GM18499 (cell line): ENCODE measurements at regions not wholly inside any gene's neighbourhood (a gene's known extent, or its start where the extent isn't known, plus 50 kb on each side); places are given as distances from the start of the nearest gene placed in this dataset.
"Not testable (repeated sequence)": the region's sequence is repeated elsewhere in the genome, so short reads cannot be mapped to it uniquely, and the experiment has no call there.

Experiments used
- ATAC-seq: cut with Tn5 transposase; IDR thresholded peaks from one replicate; pipeline ENCODE4 v1.9.1; 2021; ENCODE audit warnings: moderate number of reproducible peaks; ENCODE audit not compliant: insufficient read depth, unreplicated experiment

DNA sequence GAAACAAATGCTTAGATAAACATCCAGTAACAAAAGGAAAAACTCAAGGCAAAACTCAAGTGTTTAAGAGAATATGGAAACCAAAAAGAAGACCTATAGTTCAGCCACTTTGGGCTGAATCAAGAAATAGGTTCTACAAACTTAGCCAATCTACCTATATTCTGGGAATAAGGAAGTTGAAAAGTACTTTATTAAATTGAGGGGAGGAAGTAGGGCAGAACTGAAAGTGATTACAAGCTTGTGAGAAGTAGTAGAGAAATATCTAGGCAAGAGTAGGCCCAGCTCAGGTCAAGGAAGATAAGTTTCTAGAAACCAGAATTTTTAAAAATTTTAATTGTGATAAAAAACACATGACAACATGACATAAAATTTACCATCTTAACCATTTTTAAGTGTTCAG lies 384.8 kb upstream of the PCSK5 start:
- no peak for ATAC-seq

DNA sequence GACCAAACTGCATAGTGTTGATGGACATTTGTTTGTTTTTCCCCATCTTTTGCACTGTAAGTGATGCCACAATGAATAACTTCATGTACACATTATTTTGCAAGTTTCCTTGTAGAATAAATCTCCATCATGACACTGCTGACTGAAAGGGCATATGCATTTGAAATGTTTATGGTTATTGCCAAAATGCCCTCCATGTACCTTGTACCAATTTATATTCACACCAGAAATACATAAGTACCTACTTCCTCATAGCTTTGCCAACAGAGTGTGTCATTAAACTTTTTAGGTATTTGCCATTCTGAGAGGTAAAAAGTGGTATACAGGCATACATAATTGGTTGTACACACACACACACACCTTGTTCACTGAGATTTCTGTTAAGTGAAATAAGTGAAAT lies 361.0 kb upstream of the PCSK5 start:
- ATAC-seq, result no peak

DNA sequence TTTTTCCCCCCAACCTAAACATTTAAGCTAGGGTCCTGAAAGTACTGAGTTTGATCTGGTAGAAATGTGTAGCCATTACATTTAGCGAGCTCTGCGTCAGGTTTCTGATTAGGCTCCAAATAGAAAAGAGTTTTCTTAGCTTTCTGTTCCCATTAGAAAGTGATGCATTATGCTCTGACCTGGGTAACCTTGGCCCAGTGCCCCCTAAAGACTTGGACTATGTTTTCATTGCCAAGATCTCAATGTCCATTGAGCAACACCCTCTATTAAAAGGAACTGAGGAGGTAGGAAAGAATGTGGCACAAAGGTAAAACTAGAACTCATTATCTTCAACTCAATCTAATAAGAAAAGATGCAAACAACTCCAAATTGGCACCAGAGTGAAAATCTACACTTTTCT lies 358.9 kb upstream of the PCSK5 start:
- no peak for ATAC-seq

DNA sequence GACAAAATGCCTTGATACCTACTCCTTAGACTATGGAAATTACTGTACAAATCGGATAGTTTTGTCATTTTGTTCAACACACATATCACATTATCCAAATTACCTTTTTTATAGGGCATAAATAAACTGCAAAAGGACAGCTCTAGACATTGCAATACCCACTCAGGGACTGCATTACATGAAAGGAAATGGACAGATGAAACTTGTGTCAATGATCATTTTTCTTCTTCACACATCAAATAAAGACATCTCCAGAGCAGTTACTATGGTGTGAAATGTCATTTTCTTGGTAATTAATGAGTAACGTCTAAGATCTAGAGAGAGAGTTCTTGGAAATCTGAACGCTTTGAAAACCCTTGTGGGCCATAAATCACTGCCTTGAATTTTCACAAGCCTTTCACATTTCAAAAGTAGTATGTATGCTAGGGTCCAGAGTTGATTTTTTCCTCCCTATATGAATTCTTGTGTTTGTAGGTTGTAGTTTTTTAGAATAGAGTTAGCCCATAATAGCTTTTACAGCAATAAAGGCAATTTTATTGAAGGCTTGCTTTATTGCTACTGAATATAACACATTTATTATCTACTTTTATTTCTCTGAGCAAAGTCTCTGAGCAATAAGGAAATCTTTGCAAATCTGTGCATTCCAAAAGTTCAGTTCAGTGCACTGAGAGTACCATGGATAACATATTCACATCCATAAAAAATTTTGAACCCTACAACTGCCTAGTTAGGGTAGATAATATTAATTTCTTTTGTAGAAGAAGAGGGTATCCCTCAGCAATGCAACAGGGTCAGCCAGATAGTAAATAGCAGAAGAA lies 358.0 kb upstream of the PCSK5 start:
- no peak for ATAC-seq

DNA sequence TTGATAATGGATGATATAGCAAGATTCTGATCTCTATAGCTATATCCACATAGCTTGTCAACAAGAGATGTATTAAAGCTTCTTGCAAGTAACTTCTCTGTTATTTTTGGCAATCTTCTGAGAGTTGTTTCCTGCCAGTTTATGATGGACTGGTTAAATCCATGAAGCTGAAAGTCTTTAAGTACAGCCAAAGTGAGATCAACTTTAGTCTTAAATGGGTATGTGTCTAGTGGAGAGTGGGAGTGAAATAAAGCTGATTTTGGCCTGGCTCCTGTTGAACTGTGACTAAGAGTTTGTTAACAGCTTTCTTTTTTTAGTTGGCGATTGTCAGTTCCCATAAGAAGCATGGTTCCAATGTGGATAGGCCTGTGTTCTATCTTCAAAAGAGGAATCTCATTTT lies 350.9 kb upstream of the PCSK5 start:
- ATAC-seq, result no peak

DNA sequence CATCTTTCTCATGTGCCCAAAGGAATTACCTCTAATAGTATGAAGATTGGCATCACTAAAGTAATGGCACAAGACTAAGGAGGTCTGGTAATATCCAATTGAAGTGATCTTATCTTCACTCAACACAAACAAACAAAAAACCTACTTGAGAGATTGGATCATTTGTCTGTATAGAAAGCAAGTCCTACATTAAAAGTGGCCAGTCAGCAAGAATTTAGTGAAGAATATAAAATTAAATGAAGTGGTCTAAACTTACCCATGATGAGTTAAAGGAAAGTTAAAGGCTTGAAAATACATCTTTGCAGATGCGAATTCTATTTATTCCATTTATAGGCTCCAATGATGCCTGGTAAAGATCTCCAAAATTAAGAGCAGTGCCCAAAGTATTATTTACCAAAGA lies 350.3 kb upstream of the PCSK5 start:
- no peak for ATAC-seq

DNA sequence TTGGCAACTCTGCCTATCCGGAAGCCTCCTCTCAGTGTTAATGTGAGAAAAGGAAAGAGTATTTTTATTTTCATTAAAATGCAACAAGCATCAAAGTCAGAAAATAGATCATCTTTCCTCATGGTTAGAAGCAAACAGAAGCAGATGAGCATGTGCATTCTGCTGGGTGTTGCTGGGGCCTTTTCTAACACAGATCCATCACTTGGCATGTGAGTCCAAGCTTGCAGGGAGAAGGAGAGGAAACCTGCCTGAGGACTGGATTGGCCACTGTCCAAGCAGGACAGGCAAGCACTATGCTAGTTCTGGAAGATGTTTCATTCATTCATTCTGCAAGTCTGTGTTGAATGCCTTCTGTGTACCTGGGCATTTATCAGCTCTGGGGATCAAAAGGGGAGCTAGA lies 348.7 kb upstream of the PCSK5 start:
- ATAC-seq, result no peak

DNA sequence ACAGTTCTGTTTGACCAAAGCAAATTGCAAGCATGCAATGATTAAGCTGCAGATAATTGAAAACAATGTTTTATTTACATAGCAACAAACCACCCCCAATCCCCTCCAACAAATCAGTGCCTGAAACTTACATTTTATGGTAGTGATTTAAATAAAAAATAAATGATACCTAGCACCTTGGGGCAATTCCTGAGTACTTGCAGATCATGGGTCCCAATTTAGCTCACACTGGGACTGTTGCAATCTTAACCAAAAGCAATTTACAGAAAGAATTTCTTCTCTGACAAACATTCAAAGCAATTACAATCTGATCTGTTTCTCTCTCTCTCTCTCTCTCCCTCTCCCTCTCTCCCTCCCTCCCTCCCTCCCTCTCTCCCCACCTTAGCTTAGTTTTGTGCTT lies 345.7 kb upstream of the PCSK5 start:
- ATAC-seq, result no peak

DNA sequence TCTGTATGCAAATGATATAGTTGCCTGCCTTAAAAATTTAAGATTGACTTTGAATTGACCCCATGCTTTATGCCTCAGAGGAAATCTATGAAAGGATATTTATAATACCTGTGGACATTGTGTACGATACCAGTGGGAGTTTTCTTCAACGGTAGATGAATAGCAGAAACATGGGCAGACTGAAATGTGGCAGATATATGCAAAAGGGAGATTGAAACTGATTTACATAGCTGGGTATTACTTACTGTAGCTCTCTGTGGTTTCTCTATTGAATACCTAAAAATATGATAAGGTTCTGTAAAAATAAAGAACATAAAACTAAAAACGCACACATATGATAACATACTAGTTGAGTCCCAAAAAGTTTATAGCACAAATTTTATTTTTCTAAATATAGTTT lies 345.2 kb upstream of the PCSK5 start:
- no peak for ATAC-seq

DNA sequence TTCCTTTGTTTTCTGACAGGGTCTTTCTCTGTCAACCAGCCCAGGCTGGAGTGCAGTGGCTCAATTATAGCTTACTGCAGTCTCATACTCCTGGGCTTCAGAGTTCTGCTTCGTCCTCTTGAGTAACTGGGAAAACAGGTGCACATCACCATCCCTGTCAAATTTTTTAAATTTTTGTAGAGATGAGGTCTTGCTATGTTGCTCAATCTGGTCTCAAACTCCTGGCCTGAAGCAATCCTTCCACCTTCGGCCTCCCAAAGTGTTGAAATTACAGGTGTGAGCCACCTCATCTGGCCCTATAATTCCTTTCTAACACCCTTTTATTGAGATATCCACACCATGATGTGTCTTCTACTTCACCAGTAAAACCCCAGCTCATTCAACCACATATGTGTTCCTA lies 341.6 kb upstream of the PCSK5 start:
- no peak for ATAC-seq

DNA sequence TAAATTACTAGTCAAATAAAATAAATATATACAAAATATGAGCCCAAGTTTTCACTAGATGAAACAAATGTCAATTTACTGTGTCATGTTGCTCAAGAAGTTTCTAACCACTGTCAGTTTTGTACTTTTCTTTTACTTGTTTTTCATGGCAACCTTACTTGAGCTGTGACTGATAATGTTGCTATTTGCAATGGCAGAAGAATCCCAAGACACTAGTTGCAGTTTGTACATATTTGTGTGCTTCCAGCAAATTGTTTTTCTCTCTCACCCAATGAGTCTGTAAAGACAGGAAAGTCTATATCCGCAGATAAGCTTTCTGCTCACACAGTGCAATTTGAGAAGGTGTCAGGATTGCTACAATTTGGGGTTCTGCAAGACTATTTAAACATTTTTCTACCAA lies 338.6 kb upstream of the PCSK5 start:
- ATAC-seq, result no peak

DNA sequence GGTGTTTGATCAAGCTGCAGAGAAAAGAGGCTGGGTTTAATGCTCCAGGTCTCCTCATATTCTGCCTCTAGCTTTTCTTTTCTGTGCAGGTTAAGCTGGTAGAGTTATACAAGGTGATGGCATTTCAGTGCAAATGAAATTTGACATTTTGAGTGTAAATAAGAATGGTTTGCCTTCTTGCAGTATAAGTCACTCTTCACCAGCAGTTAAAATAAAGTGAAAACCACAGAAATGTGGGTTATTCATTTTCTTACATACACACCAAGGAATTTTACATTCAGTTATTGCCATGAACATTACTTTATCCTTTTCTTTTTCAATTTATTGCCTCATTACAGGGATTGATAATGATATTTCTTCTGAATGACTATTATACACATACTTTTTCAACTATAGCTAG lies 337.5 kb upstream of the PCSK5 start:
- no peak for ATAC-seq

DNA sequence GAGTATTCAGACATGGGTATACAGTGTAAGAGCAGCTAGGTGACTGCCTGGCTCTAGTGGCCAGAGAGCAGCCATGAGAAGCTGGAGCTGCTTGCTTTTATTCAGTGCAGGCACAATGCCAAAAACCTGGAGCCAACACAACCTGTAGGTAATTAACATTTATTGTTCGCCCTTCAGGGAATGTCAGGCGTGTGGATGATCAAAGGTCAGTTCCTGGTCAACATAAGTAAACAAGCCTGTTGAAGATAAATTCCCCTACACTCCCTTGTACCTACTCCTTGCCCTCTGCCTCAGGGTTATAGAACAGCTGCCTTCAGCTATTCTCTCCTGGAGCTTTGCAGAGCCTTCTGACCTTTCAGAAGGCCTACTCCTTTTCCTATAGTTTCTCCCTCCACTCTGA lies 323.7 kb upstream of the PCSK5 start:
- not testable (repeated sequence) for ATAC-seq

DNA sequence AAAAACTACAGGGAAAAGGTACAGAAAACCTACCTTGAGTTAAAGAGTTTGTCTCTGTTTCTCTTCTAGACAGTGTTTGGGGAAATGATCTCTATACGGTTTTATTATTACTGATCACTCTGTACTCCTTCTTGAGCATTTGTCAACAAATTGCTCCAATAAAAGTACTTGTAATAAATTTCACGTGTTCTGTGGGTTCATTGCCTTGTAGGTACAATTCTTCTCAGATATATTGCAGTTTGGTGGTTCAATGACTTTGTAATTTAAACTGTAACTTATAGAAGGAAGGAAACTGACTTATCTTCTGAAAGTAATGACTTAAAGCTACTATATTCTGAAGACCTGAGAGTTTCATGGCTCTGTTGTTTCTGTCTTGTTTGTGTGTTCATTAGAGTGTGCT lies 319.9 kb upstream of the PCSK5 start:
- ATAC-seq, result no peak

DNA sequence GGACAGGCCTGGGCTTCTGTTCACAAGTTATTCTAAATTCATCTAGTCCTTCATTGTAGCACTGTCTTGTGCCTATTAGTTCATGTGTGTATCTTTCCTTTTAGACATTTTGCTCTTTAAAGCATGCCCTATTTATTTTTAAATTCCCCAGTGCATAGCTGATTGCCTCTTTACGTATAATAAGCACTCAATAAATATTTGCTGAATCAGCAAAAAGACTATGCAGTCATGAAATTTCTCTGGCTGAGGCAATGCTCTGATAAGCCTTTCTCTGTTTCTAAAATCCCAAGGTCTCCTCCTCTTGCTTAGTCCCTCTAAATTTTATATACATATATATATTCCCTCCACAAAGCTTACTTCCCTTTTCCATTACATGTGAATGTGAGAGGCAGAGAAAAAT lies 315.9 kb upstream of the PCSK5 start:
- no peak for ATAC-seq

DNA sequence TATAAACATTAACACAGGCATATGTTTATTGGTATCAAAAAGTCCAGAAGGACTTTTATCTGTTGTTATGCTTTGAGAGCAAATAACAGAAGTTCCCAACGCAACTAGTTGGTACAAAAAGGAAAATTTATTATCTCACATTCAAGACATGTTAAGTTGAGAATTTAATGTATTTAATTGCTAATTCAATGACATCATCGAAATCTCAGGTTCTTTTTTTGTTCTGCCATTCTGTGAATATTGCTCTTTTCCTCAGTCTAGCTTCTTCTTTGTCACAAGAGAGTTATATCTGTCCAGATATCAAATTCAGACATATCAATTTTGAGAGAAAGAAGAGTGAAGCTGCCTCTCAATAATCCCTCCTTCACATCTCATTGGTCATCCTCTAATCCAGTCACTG lies 307.6 kb upstream of the PCSK5 start:
- ATAC-seq, result no peak

DNA sequence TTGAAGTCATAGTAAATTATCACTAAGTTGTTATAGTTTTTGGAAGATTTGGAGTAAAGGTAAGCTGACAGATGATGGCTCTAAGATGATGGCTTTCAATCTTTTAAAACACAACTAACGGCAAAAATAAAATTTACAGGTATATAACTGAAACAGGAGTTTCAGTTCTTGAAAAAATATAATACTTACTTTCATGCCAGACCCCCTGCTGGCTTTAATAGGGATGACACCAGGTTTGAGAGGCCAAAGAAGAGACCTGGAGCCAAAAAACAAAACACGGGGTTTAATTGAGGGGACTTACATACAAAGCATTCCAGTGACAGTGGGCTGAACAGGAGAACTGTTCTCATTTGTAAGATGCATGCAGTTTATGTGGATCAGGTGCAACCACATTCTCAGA lies 301.7 kb upstream of the PCSK5 start:
- no peak for ATAC-seq

DNA sequence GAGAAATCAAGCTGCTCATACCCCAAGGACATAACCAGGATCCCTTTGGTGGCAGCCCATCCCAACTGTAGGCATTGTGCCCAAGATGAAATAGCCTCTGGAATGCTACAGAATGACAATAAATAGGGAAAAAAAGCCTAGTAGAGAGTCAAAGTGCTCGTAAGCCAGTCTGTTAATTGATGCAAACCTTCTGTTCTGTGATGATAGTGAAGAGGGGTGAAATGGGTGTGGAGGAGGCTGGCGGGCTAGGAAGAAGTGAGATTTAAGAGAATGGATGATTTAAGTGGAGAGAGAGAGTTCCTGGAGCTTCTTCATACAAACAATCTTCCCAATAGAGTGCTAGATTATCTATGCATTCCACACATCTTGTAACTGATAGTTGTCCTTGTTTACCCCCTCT lies 301.0 kb upstream of the PCSK5 start:
- no peak for ATAC-seq

DNA sequence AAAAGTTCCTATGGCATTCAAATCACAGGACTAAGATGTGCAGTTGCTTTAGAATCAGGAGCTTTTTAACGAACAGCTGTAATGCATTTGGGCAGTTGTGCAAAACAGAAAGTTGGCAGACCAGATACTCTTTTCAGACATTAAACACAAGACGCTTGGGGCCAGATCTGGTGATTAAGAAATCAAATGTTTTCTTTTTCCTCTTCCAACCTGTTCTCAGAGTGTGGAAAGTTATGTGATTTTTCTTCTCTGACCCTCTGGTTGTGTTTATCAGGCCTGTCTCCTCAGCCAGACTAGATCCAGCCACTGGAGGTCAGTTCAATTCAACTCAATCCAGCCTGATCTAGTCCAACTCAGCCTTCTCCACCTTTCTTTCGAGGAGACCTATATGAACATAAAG lies 298.5 kb upstream of the PCSK5 start:
- no peak for ATAC-seq

DNA sequence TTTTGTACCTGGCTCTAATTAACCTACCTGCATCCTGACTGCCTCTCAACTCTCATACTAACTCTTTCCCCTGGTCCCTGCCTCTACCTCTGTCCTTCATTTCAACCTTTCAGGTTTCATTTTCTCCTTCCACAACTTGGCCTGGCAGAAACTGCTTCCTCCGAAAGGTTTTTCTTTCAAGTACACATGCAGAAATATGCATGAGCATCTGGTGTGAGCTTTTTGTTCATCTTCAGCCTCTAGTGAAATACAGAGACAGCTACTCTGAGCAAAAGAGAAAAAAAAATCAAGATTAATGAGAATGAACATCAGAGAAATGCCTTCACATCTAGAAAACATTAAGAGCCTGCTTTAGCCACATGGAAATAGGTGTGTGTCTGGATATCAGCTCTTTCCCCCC lies 297.9 kb upstream of the PCSK5 start:
- ATAC-seq, result no peak

DNA sequence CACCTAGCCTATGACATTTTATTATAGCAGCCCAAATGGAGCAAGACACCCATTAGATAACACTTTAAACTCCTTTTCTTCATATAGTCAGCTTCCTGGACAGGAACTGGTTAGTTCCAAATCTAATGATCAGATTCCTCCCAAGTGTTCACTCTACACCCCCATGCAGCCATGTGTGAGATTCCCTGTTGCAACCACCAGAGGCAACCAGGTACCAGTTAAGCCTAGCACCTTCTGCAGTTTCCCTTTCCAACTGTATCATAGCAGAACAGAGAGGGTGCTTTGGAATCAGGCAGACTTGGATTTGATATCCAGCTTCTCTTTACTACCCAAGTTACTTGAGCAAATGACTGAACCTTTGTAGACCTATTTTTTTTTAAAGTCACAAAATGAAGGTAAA lies 296.6 kb upstream of the PCSK5 start:
- ATAC-seq, result no peak

DNA sequence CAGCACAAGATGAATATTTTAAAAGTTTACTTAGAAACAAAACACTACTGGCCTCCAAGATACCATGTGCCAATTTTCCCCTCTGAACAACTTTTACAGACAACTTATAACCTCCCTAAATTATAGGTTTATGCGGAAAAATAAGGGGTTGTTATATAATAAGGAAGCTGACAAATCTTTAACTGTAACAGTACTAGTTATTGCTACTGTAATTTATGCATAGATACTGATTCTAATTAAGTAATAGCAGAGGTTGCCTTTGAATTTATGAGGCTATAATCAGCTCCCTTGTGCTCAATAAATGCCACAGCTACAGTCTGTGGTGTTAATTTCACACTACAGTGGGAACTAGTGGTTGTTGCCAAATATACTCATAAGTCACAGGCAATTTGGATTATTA lies 291.3 kb upstream of the PCSK5 start:
- no peak for ATAC-seq

DNA sequence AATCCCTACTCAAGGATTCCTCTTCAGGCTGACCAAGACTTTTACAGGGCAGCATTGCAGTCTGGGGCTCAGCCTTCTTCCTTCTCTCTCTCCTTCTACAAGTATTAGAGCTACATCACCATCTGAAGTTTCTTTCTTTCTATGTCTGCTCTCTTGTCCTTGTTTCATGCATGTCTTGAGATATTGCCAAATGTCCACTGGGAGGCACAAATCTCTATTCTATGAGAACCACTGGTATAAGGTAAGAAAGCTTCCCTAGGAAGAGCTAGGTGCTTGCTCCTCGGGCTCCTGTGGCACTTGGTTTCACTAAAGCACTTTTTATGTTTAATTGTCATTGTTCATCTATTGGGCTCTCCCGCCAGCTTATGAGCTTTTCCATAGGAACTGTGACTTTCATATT lies 289.2 kb upstream of the PCSK5 start:
- ATAC-seq, result no peak
